GM19238 (cell line): ENCODE measurements at regions not wholly inside any gene's neighbourhood (a gene's known extent, or its start where the extent isn't known, plus 50 kb on each side); places are given as distances from the start of the nearest gene placed in this dataset.

Experiments used
- DNase-seq: peaks from one replicate; pipeline ENCODE4 v3.0.0; 2011; ENCODE audit warnings: low spot score; ENCODE audit not compliant: insufficient read length

- DNase-seq = no peak
These were observed 101.7 kb upstream of the CCDC54 start for GRCh38 chr3:107275511-107275910.

GRCh38 chr3:107283948-107284347 is 93.3 kb upstream of the CCDC54 start:
- DNase-seq = no peak

GRCh38 chr3:107284612-107285011 is 92.6 kb upstream of the CCDC54 start:
- DNase-seq = no peak

GRCh38 chr3:107285197-107285596 is 92.0 kb upstream of the CCDC54 start:
- no peak for DNase-seq

GRCh38 chr3:107289354-107289753 is 87.9 kb upstream of the CCDC54 start:
- no peak for DNase-seq

- no peak for DNase-seq
These were observed 83.1 kb upstream of the CCDC54 start for GRCh38 chr3:107294117-107294516.

- no peak for DNase-seq
These were observed 79.6 kb upstream of the CCDC54 start for GRCh38 chr3:107297597-107297996.

DNA sequence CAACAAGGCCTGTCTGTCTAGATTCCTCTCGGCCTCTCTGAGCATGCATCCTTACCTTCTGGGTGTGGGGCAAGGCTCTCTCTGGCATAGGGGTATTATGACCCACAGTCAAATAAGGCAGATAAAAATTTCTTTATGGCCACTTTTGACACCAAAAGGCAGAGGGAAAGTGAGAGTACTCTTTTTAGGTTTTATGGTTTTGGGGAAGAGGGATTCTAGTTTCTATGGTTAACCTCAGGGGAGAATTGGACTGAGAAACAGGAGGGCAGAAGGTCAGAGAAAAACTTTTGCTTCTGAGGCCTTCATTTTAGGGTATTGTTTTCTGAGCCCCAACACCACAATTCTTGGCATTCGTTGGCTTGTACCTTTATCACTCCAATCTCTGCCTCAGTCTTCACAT is 70.0 kb upstream of the CCDC54 start:
- DNase-seq = no peak

GRCh38 chr3:107308716-107309115 is 68.5 kb upstream of the CCDC54 start:
- DNase-seq = no peak

- no peak for DNase-seq
These were observed 67.9 kb upstream of the CCDC54 start for GRCh38 chr3:107309312-107309711.

DNA sequence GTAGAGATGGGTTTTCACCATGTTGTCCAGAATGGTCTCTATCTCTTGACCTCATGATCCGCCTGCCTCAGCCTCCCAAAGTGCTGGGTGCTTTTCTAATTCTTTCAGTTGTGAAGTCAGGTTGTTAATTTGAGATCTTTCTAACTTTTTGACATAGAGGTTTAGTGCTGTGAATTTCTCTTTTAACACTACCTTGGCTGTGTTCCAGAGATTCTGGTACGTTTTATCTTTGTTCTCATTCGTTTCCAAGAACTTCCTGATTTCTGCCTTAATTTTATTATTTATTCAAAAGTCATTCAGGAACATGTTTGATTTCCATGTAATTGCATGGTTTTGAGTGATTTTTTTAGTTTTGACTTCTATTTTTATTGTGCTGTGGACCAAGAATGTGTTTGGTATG is 63.5 kb upstream of the CCDC54 start:
- DNase-seq = no peak

- DNase-seq = no peak
These were observed 62.1 kb upstream of the CCDC54 start for GRCh38 chr3:107315141-107315540.

DNA sequence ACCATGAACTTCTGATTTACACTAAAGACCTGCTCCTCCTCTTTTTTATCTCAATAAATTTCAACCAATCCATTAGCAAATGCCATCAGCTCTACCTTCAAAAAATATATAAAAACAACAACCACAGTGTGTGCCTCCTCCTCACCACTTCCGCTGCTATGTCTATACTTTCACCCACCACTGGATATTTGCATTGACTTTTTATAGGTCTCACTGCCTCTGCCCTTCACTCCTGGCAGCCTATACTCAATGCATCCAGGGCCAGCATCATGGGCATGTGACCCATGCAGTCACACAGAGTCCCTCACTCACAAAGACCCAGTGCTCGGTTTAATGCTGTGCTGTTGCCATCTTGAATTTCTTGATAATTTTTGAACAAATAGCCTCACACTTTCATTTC is 53.5 kb upstream of the CCDC54 start:
- no peak for DNase-seq

DNA sequence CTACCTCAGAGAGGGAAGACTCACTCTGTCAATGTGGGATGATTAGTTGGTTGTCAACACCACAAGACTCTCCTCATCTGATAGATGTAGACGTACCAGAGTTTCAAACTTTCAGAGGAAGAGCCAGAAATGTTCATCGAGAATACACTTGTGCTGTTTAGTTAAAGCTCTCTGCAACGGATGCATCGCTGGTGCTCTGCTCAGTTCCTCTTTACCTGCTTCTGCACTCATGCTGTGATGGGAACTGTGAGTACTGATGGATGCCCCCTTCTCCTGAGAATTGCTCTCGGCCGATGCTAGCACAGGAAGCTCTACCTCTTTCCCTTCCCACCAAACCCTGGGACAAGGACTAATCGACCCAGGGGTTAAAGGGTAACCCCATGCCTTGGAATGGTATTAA is 51.8 kb upstream of the CCDC54 start:
- no peak for DNase-seq
